OCI-LY7 (cell line): ENCODE measurements at regions not wholly inside any gene's neighbourhood (a gene's known extent, or its start where the extent isn't known, plus 50 kb on each side); places are given as distances from the start of the nearest gene placed in this dataset.

Source experiments
- CTCF ChIP-seq: fragments of 200-600 bp; sonication (generic); conservative IDR thresholded peaks from 2 replicates; pipeline ENCODE4 v1.5.1; 2014; ENCODE audit warnings: mild to moderate bottlenecking, antibody characterized with exemption, low read length, moderate library complexity, mixed read lengths
- EZH2phosphoT487 ChIP-seq: fragments of 200-600 bp; sonication (generic); IDR thresholded peaks from 2 replicates; pipeline ENCODE4 v1.6.1; 2018; ENCODE audit warnings: low read depth, borderline replicate concordance, mild to moderate bottlenecking, mixed run types, antibody characterized with exemption, low read length, moderate library complexity, mixed read lengths

DNA sequence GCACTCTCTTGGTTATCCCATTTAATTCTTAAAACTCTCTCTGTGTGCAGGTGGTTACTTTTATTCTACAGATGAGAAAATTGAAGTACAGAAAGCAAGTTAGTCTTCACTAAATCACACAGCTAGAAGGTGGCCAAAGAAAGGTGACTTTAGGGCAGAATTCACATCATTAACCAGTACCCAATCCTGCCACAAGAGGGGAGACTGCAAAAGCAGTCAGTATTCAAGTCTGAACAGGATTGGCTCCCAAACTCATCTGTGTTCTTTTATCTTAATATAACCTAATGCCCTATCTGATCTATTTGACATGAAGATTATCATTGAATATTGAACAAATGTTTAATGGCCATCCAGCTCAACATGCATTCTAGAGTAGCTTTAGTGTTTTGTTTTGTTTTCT is 225.3 kb upstream of the FAM83B start:
- TF ChIP-seq CTCF = no peak
- no peak for TF ChIP-seq EZH2phosphoT487
